Pancreas (tissue), 10 donors: ENCODE measurements at regions not wholly inside any gene's neighbourhood (a gene's known extent, or its start where the extent isn't known, plus 50 kb on each side); places are given as distances from the start of the nearest gene placed in this dataset.
"Not testable (repeated sequence)": the region's sequence is repeated elsewhere in the genome, so short reads cannot be mapped to it uniquely, and the experiment has no call there.

Experiments
- ATAC-seq, 4 donors: fragments of 200-7000 bp; cut with Tn5 transposase; one replicate each; pipeline versions ENCODE4 v1.8.0 to v1.9.1; 2020; ENCODE audit warnings: mild to moderate bottlenecking in 4 of 4, moderate library complexity in 4 of 4
- DNase-seq, 6 donors: peaks; one replicate each; pipeline ENCODE4 v3.0.0-alpha.2; 2020
- FAIRE-seq: peaks from 2 replicates; lab custom pipeline; 2012; peaks lifted over from hg19 to GRCh38; lab: Jason Lieb, UNC
- H3K27ac ChIP-seq, 4 donors: fragments of 200-600 bp; sonication (generic); 1 replicate in 3 of 4; 2 replicates in 1 of 4; pipeline versions ENCODE4 v1.5.0 to v1.8.0; 2020
- H3K27me3 ChIP-seq, 4 donors: fragments of 200-600 bp; one replicate each; pipeline ENCODE4 v1.8.0; 2021
- H3K36me3 ChIP-seq, 3 donors: fragments of 200-600 bp; sonication (generic) in 1 of 3; one replicate each; pipeline versions ENCODE4 v1.5.0 to v1.8.0; 2020 to 2021
- H3K4me1 ChIP-seq, 3 donors: fragments of 200-600 bp; one replicate each; pipeline ENCODE4 v1.8.0; 2021
- H3K4me3 ChIP-seq, 4 donors: fragments of 200-600 bp; sonication (generic) in 2 of 4; one replicate each; pipeline versions ENCODE4 v1.5.0 to v1.8.0; 2020 to 2021
- H3K9me3 ChIP-seq, 4 donors: fragments of 200-600 bp; one replicate each; pipeline ENCODE4 v1.8.0; 2021
- CTCF ChIP-seq, 4 donors: fragments of 200-600 bp; sonication (generic) in 3 of 4; IDR thresholded peaks; one replicate each; pipeline versions ENCODE4 v1.5.0 to v1.8.0; 2021; ENCODE audit warnings: antibody characterized with exemption in 4 of 4
- WGBS, 2 donors: extraction: QIAGEN DNeasy Blood & Tissue Kit; methylation state at CpG; one replicate each; pipeline ENCODE4 v1.1.7; 2013; 5-methylcytosine and 5-hydroxymethylcytosine counted together
- intact Hi-C, 3 donors: fragments of 100-400 bp; cut with DNase I; formaldehyde crosslinking; loops; one replicate each; pipeline versions ENCODE4 v1.11.1 to v1.14.2; 2022
- donor health status: healthy with polysubstance abuse.
- donor health status: DM: no; HTN: no; CAD: no; lungs with moderate emphysema.
- donor health status: DM: no; HTN: no; CAD: no.
- donor health status: control.
- donor health status: control.
- donor health status: Bipolar disorder and iron deficiency.
- donor health status: DM: yes; HTN: yes; CAD: no.
- donor health status: DM: no; HTN: no; CAD: no.
- donor health status: DM: no; HTN: no; CAD: no.
- donor health status: DM: yes; HTN: yes; CAD: no.

DNA sequence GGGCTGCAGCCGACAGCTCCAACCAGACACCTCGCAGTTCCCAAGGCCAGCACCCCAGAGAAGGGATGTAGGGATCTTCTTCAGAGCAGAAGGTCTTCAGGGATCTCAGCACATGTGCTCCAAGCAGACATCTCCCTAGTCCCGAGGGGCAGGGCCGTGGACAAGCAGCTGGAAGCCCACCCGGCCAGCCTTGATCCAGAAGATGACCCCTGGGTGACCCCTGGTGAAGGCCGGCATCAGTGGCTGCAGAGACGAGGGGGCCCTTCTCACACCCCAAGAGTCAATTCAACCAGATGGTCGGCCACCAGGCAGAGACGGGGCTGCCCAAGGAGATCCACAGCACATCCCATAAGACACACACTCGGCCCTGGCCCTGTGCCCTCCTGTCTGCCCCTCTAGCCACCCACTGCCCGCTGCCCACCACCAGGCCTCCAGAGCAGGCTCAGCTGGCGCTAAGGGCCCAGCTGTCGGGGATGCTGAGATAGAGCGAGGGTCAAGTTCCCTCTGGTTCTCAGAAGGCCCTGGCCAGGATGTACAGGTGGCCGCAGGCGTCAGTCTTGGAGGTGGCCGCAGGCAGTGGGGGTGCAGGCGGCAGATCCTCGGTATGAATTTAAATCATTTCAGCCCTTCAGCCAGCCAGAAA lies 168.3 kb downstream of the BRD1 start:
- no peak for TF ChIP-seq CTCF (IDR thresholded peaks at IDR 0.05)
- intact Hi-C loops, result no loop called here
- FAIRE-seq, result no peak
- H3K36me3 ChIP-seq, result no peaks in the 10 kb centered on the region
- no peak for ATAC-seq
- H3K27me3 ChIP-seq, result peaks cover 0 to 14% (median 0%) of the 10 kb centered on the region in 4 donors
- H3K27ac ChIP-seq, result no peak overlapping the region
- WGBS, 2 donors, result 47 to 58% methylated on average over 19 of the region's 19 CpGs
- DNase-seq, result no peak
- H3K9me3 ChIP-seq, result no peaks in the 10 kb centered on the region
- no peaks in the 10 kb centered on the region for H3K4me1 ChIP-seq
- no peak overlapping the region for H3K4me3 ChIP-seq

GRCh38 chr22:49658902-49659280 lies 168.8 kb downstream of the BRD1 start:
- ATAC-seq (no peak), DNase-seq (no peak), FAIRE-seq (no peak)
- H3K36me3 ChIP-seq, result no peaks in the 10 kb centered on the region
- no peaks in the 10 kb centered on the region for H3K9me3 ChIP-seq
- no peak overlapping the region for H3K27ac ChIP-seq
- intact Hi-C loops, result no loop called here
- H3K4me1 ChIP-seq, result no peaks in the 10 kb centered on the region
- TF ChIP-seq CTCF (IDR thresholded peaks at IDR 0.05), result no peak
- 18 to 24% methylated on average over 9 of the region's 9 CpGs for WGBS, 2 donors
- peaks cover 0 to 14% (median 0%) of the 10 kb centered on the region in 4 donors for H3K27me3 ChIP-seq
- no peak overlapping the region for H3K4me3 ChIP-seq

DNA sequence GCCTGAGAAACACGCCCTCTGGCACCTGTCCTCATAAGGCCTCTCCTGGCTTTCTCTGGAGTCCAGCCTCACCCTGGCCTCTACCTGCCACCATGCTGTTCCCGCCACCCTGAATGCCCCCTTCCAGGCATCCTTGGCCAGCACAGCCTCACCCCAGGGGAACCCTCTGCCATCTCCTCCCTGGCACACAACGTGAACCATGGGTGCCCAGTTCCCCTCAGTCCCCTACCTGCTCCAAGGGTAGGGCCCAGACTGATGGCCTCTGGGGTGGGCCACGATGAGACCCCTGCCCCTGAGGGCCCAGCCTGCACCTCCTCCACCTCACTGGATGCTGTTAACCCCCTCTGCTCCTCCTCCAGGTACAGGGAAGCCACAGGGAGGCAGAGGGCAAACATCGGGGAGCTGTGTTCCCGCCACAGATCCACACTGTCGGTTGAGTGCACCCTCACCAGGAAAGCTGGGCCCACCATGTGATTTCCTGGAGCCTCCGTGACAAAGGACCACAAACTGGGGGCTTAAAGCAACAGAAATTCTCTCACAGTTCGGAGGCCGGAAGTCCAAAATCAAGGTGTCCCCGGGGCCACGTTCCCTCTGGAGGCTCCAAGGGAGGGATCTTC lies 169.6 kb downstream of the BRD1 start:
- Histone ChIP-seq H3K36me3 (no peaks in the 10 kb centered on the region), H3K27ac (no peak overlapping the region), H3K9me3 (no peaks in the 10 kb centered on the region), H3K4me3 (no peak overlapping the region), H3K4me1 (no peaks in the 10 kb centered on the region), H3K27me3 (peaks cover 0 to 14% (median 0%) of the 10 kb centered on the region in 4 donors)
- DNase-seq (no peak), FAIRE-seq (no peak), ATAC-seq (no peak)
- no peak for TF ChIP-seq CTCF (IDR thresholded peaks at IDR 0.05)
- intact Hi-C loops, result no loop called here
- 56 to 73% methylated on average over 12 of the region's 12 CpGs for WGBS, 2 donors

- Histone ChIP-seq H3K27ac (no peak overlapping the region), H3K27me3 (peaks cover 0 to 11% (median 0%) of the 10 kb centered on the region in 4 donors), H3K4me3 (peak overlapping the region in 1 of 4 donors; percentile 36), H3K4me1 (no peaks in the 10 kb centered on the region), H3K36me3 (no peaks in the 10 kb centered on the region), H3K9me3 (no peaks in the 10 kb centered on the region)
- DNase-seq, result peak in 2 of 6 donors; percentile 42 to 51
- no peak for FAIRE-seq
- intact Hi-C loops, result no loop called here
- peak in 3 of 4 donors; percentile 55 to 72 (median 70) for ATAC-seq
- WGBS, 2 donors, result 57 to 61% methylated on average over 23 to 24 of the region's 24 CpGs
- TF ChIP-seq CTCF (IDR thresholded peaks at IDR 0.05), result no peak
These were observed 170.2 kb downstream of the BRD1 start for GRCh38 chr22:49657275-49657973.

DNA sequence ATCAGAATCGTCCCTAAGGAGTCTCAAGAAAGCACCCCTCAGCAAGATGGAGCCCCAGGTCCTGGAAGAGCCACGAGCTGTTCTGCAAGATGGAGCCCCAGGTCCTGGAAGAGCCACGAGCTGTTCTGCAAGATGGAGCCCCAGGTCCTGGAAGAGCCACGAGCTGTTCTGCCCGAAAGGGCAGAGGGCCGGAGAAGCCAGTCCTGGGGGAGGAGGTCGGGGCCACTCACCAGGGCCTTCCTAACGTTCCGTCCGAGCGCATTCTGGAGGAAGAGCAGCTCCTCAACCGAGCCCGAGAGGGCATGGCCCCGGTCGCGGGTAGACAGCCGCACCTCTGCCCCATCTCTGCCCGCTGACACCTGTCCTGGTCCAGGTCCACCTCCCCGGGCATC lies 170.8 kb downstream of the BRD1 start:
- DNase-seq (peak in 1 of 6 donors; percentile 52), ATAC-seq (peak in 3 of 4 donors; percentile 50 to 79 (median 61))
- H3K4me1 ChIP-seq, intact Hi-C loops, H3K36me3 ChIP-seq, H3K27me3 ChIP-seq, H3K9me3 ChIP-seq, FAIRE-seq, H3K27ac ChIP-seq: not testable (repeated sequence)
- H3K4me3 ChIP-seq, result peak overlapping the region in 1 of 4 donors; percentile 36
- WGBS, 2 donors, result 63 to 66% methylated on average over 19 of the region's 19 CpGs
